Stimulated activated CD4-positive, alpha-beta T cell treated with anti-CD3 and anti-CD28 coated beads, Interleukin-2, amount 100 ng/mL, for 4 hours (primary cell): ENCODE measurements at regions not wholly inside any gene's neighbourhood (a gene's known extent, or its start where the extent isn't known, plus 50 kb on each side); places are given as distances from the start of the nearest gene placed in this dataset.

Source experiments
- DNase-seq: peaks from one replicate; pipeline ENCODE4 v3.0.0-alpha.2; 2020; ENCODE audit warnings: low read depth

DNA sequence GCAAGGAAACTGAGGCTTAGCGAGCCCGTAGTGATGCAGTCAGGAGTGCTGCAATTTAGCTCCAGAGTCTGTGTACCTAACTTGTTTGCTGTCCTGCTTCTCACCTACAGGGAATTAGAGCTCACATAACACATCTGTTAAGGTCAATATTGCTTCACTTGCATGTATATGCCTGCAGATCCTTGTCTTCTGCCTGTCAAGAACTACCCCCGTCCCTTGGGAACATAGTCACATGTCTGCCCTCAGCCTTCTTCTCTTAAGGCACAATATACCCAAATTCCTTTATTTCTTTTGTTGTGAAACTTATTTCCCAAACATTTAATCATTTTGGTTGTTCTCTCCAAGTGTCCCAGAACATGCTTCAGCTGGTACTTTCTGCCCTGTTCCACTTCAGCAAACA is 103.3 kb upstream of the LEF1 start:
- DNase-seq = no peak

DNA sequence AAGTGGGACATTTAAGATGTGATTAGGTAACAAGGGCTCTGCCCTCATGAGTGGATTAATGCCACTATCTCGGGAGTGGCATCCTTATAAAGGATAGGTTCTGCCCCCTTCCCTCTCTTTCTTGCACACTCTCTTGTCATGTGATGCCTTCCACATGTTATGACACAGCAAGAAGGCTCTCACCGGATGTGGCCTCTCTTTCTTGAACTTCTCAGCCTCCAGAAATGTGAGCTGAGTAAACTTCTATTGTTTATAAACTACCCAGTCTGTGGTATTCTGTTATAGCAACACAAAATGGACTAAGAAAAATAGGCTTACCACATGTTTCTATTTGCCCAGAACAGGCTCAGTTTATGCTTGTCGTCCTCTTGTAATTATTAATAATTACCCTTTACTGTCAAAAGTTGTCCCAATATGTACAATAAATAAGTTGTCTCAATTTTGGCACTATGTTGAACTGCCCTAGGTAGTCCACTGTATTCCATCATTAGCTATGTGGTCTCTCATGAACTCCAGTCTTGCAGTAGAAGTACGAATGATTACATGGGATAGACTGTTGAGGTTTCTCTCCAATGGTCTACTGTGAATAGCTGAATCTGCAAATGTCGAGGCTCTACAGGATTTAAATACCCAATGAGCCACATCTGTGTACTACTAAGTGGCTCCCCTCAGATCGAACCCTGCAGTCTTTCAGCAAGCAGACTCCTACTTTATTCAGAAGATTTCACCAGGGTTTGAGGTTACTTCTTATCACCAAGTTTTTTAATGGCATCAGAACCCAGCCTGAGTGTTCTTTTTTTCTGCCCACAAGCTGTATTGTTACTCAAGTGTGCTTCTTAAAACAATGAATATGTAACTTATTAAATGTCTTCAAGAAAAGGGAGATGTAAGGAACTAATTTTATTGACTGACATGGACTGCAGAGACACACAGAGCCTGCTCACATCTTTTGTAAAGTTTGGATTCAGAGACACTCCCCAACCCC is 102.0 kb upstream of the LEF1 start:
- no peak for DNase-seq

DNA sequence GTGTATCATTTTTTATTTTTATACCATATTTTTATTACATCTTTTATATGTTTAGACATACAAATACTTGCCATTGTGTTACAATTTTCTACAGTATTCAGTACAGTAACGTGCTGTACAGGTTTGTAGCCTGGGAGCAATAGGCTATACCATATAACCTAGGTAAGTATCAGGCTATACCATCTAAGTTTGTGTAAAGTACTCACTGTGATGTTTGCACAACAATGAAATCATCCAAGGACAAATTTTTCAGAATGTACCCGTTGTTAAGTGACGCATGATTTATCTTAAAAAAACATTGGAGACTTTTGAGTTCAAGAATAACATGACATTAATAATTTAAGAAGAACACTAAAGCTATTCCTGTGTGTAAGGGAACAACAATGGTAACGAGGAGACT is 96.0 kb upstream of the LEF1 start:
- no peak for DNase-seq

DNA sequence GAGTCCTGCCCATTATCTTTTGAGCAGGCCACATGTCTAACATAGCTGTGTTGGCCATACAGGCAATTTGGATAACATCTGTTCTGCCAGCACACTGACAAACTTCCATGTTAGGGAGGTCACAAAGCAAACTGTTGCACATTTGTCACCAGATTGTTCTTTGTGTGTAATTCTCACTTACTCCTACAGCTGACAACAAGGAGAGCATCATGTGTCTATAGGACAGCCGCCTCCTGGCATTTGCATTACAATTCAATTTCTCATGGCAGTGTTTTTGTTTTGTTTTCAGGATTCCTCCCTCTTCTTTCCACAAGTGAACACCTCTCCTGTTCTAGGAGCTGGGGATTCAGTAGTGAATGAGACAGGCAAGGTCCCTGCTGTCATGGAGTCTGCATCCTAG is 94.3 kb upstream of the LEF1 start:
- no peak for DNase-seq

DNA sequence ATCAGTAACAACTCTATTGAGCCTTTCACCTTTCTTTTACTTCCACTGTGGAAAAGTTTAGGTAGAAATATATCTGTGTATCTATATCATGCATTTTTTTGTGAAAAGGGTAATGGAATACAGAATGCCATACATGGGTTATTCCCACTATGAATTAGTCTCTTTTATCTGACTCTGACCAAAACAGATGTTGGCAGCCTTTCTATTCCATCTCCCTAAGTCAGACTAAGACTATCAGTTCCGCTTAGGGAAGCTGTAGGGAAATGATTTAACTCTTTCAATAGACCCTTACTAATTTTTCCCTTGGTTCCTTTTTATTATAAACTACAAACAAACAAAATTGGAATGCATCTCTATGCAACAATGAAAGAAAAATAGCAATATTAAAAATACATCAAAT is 92.3 kb upstream of the LEF1 start:
- no peak for DNase-seq

DNA sequence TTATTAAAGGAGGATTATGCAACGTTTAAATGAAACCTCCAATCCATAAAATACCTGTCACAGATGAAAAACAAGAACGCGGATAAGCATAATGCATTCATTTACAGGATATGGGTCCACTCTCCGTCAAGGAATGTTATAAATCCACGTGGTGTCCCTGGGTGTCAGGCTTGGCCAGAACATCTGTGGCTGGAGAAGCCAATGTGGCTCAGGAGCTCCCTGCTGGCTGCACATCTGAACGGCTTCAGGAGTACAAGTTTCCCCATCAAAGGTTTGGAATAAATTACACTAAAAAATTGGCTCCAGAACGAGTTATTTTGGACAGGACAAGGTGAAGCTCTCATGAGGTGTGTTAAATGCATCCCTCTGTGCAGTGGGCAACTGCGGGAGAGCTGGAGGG is 87.8 kb upstream of the LEF1 start:
- no peak for DNase-seq

DNA sequence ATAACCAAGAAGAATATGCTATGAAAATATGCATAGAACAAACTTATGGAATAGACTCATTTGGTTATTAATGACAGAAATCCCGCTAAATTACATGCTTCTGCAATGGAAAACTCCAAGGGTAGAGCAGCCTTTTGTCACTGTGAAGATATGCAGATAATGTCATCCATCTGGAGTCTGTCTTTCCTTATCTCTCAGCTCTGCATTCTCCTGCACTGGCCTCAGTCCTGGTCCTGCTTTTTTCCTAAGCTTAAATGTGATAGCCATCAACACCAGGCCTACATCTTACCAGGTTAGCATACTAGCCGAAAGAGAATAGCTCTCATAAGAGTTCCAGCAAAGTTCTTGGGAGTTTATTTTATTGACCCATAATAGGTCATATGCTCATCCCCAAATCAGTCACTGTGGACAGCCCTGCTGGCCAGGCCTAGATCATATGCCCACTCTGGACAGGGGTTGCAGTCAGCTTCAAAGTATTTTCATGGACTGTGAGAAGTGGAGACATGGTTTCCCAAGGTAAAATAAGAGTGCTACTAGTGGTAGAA is 86.5 kb upstream of the LEF1 start:
- DNase-seq = no peak

DNA sequence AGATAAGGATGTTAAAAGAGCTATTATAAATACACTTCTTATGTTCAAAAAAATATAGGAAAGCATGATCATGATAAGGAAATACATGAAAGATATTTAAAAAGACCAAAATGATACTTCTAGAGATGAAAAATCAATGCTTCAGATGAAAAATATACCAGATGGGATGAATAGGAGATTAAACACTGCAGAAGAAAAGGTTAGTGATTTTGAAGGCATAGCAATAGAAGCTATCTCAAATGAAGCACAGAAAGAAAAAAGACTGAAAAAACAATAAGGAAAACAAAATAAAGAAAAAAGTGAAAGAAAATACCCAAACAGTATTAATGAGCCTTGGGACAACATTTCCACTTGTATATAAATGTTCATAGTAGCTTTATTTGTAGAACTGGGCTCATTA is 80.7 kb upstream of the LEF1 start:
- no peak for DNase-seq

DNA sequence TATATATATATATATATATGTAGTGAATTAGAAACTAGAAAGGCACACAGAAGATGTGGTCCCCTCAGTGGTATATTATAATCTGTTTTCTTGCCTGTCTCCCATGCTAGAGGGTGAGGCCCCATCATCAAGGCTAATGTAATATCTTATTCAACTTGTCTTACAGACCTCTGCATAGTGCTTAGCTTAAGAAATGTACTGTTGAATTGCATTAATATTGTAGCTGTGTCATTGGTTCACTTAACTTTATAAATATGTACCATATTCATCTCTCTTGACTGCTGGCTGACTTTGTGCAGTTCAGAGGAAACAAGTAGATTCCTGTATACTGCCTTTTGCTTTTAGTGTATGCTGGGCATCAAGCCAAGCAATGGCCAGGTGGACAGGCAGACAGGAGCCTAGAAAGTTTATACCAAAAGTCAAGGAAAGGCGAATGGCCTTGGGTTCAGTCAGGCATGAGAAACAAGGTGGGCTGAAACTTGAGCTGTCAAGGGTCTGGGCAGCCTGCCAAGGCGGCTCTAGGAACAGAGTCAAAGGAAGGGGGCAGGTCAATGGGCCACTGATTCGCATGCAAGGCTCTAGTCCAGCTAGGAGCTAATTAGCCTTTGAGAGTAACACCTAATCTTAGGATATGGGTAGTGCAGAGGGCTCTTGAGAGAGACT is 78.8 kb upstream of the LEF1 start:
- no peak for DNase-seq

DNA sequence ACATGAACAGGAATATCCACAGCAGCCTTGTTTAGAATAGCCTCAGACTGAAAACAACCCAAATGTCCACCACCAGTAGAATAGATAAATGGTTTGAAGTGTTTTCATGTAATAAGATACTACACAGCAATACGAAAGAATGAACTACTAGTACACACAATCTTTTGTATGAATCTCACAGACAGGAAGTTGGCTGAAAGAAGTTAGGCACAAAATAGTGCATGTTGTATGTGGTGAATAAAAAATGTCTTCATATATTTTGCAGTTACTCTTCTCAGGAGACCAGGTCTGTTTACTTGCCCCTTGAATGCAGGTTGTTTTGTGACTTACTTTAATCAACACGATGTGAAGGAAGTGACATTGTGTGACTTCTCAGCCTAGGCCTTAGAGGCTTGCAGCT is 75.9 kb upstream of the LEF1 start:
- DNase-seq = no peak

DNA sequence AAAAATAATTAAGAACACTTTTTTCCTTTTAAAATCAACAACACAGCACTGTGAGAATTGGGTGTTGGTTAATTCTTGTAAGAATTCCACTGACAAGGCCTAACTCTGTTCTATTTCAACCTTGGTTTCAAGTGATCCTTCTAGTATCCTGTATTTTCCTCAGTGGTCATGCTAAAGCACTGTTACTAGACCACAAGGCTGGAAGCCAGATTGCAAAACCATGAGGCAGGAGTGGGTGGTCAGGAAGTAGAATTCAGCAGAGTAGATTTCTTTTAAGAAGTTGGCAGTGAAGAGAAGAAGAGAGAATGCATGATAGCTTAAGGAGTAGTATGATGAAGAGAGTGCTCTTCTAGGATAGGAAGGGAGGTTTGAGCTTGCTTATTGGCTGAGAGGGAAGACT is 71.6 kb upstream of the LEF1 start:
- DNase-seq = no peak

DNA sequence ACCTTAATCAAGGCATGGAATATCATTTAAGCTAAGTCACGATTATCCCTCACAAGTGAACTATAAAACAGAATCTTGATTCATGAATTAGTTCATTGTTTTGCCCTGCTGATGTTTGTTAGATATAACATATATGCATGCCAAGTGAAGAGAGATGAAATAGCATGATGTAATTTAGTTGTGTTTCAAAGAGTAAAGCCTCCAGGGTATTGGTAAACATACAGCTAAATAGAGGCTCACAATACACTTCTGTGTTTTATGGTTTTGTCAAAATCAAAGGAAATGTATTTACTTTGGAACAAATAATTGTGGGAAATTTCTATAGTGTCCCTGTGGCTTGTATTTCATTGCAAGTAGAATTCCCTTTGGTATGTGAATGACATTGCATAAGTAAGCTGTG is 69.0 kb upstream of the LEF1 start:
- no peak for DNase-seq

DNA sequence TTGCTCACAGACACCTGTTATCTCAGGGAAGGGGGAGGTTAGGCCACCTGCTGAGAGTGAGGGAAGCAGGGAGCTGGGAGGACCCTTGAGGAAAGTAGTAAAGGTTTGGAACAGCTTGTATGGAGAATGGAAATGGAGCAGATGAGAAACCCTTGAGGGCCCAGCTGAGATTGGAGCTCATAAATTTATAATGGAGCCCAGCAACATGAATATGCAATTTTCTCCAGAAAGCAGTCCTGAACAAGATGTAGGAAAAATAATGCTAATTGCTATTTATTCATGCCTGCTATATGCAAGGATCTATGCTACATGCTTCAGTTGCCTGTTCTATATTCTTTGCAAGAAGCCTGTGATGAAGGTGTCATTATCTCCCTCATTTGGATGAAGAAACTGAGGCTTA is 67.5 kb upstream of the LEF1 start:
- no peak for DNase-seq

DNA sequence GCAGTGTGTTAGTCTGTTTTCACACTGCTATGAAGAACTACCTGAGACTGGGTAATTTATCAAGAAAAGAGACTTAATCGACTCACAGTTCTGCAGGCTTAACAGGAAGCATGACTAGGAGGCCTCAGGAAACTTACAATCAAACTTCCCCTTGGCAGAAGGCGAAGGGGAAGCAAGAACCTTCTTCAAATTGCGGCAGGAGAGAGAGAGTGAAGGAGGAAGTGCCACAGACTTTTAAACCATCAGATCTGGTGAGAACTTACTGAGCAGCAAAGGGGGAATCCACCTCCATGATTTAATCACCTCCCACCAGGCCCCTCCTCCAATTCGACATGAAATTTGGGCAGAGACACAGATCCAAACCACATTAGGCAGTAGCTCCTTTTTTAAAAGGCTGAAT is 59.2 kb upstream of the LEF1 start:
- DNase-seq = no peak

DNA sequence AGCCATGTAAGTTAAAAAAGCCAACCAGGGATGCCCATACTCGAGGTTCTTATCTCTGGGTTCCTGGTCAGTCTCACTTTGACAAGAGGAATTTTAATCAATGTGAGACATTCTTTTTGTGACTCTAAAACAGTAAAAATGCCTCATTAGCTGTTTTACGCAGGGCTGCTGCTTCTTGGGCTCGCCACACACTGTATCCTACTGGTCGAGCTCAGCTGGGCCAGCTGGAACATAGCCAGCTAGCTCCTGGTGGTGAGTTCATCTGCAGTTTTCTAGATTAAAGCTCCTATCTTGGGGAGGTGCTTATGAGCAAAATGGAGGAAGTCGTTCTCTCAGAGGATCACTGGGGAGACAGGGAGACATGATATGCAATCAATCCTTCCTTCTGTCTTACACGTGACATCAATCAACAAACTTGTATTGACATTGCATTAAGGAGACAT is 55.9 kb upstream of the LEF1 start:
- no peak for DNase-seq

DNA sequence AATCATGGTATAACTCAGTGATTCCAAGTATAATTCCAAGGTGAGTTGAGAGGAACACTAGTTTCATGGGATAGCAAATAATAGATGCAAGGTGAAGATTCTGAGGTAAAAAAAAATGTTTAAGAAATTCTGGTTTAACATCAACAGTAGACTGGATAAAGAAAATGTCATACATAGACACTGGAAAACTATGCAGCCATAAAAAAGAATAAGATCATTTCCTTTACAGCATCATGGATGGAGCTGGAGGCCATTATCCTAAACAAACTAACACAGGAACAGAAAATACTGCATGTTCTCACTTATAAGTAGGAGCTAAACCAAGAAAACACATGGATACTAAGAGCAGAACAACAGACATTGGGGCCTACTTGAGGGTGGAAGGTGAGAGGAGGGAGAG is 54.6 kb upstream of the LEF1 start:
- no peak for DNase-seq

DNA sequence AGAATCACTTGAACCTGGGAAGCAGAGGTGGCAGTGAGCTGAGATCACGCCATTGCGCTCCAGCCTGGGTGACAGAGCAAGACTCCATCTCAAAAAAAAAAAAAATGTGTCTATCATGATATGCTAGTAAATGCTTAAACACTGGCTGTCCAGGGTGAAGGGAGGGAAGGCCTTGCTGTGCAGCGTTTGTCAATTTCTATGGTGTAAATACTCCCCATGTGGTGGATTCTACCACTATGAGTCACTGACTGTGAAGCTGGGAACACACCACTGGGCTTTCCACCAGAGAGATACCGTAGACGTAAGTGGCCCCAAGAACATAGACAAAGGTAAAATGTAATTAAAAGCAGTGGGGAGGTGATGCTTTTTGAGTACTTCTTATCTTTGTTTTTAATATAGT is 51.3 kb upstream of the LEF1 start:
- DNase-seq = no peak
